ENCODE measurements at regions not wholly inside any gene's neighbourhood (a gene's known extent, or its start where the extent isn't known, plus 50 kb on each side); places are given as distances from the start of the nearest gene placed in this dataset.

DNA sequence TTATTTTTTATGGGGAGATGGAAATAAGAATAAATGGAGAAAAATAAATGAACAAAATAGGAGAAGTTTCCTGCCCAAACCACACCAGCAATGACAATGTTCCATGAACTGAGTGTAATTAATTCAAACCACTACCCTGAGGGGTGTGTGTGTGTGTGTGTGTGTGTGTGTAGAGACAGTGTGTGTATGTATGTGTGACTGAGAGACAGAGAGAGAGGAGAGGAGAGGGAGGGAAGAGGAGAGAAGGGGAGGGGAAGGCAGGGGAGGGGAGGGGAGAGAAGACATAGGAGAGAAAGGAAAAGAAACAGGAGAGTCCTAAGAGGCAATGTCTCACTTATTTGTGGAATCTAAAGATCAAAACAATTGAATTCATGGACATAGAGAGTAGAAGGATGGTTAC lies 65.0 kb upstream of the POU2AF1 start:
- DNase-seq (ENCODE audit: insufficient read length, low spot score) (no peak), FAIRE-seq (peak; percentile 77)

DNA sequence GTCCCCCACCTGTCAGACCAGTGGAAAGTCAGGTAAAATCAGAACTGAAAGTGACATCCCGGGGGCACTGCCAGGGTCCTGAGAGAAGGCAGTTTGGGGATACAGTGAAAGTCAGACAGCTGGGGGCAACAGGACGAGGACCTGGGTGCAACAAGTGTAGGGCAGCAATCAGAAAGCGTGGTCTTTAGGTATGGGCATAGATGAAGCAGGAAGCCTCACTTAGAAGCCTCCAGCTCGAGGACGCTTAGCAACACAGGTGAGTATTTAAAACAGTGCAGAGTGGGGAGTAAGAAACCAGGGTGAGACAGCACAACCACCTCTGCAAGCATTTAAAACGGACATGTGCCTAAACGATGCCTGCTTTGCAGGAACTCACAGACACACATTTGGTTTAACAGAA lies 64.6 kb upstream of the POU2AF1 start:
- FAIRE-seq = no peak
- DNase-seq (ENCODE audit: insufficient read length, low spot score) = no peak

DNA sequence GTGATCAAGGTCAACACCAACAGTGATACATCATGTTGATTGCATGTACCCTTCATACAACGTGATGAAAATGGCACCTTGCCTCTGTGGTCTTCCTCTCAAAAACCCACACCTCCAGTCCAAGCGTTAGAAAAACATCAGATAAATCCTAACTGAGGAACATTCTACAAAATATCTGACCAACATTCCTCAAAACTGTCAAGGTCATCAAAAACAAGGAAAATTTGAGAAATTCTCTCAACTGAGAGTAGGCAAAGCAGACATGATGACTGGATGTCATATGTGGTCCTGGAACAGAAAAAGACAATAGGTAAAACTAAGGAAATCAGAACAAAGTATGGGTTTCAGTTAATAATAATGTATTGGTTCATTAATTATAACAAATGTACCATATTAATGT lies 64.0 kb upstream of the POU2AF1 start:
- no peak for DNase-seq (ENCODE audit: insufficient read length, low spot score)
- FAIRE-seq = peak; percentile 78

DNA sequence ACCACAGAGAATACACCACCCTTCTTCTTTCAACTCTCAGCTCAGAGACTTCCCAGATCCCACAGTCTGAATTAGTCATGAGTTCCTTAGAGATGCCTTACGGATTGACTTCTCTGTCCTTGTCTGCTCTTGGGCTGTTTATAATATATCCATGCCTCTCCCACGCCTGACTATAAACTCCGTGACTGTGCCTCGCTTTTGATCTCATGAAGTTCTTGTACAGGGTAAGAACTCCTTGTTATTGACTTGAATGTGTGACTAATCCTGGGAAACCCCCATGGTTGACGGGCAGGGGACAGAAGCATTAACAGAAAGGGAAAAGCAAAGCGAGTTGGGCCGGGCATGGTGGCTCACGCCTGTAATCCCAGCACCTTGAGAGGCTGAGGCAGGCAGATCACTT lies 62.4 kb upstream of the POU2AF1 start:
- peak; percentile 31 for FAIRE-seq

DNA sequence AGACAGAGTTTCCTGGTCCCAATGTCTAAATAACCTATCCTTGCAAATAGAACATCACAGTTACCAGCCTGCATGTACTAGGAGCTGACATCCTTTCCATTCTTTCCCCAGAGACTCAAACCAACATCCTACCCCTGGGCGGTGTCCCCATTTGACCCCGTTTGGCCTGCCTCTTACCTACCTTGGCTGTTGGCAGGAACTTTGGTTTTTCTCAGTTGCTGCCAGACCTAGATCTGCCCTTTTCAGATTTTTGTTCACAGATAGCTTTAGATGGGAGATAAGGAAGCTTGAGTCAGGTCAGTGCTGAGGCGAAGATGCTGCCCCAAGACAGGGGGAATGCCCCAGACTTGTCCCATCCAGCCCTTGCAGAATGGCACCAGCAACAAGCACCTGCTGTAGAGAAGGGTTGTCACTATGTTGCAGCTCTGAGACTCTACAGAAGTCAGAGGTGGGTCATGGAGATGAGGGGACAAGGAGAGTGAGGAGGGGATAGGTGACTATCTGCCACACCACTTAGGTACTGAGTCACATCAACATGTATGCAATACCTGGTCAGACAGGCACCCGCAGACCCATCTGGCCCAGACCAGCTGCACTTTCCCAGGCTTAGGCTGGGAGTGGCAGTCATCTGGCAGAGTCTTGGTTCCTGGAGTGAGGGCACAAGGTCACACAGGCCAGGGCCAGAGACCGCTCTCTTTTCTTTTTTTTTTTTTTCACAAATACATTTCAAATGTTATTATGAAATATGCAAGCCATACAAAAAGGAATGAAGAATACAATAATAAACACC lies 61.5 kb upstream of the POU2AF1 start:
- DNase-seq (ENCODE audit: insufficient read length, low spot score) (no peak), FAIRE-seq (no peak)

More for the DNA sequence above, 62.4 kb upstream of the POU2AF1 start:
- no peak for DNase-seq (ENCODE audit: insufficient read length, low spot score)

DNA sequence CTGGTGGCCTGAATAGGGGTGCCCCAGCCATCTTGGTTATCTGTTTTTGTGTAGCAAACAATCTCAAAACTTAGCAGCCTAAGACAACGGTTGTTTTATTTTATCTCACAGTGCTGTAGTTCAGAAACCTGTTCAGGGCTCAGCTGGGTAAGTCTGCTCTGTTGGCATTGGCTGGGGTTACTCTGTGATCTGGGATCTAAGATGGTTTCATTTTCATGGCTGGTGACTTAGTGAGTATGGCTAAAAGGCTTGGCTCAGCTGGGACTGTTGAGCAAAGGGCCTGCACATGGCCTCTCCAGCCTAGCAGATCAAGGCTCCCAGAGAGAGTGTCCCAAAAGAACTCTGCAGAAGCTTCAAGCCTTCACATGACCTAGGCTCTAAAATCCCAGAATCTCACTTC lies 60.8 kb upstream of the POU2AF1 start:
- FAIRE-seq (no peak), DNase-seq (ENCODE audit: insufficient read length, low spot score) (no peak)

DNA sequence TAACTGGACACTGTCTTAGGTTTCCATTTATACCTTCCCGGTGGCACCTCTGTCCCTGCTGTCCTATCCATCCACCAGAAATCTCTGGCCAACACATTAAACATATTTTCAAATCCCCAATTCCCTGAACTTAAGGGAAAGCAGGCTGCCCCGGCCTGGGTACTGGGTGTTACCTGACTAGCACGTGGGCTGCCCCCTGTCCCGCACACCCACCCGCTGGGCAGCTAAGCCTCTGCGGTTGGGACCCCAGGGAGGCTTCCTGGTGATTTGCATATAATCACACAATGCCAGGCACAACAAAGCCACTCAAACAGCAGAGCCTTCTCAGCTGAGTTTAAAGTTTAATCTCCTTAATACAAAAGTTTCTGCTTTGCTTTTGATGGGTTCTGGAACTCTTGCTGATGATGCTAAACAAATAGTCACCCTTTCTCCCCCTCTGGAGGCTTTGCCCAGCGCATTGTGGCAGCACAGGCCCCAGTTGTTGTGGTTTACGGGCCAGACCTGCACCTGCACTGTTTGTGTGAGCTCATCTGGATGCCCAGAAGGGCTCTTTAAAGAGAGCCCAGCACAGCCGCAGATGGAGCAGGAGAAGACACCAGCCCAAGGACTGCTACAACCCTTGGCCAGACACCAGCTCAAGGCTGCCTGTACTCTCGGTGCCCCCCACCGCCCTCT lies 59.9 kb upstream of the POU2AF1 start:
- DNase-seq (ENCODE audit: insufficient read length, low spot score) = no peak
- FAIRE-seq = no peak

DNA sequence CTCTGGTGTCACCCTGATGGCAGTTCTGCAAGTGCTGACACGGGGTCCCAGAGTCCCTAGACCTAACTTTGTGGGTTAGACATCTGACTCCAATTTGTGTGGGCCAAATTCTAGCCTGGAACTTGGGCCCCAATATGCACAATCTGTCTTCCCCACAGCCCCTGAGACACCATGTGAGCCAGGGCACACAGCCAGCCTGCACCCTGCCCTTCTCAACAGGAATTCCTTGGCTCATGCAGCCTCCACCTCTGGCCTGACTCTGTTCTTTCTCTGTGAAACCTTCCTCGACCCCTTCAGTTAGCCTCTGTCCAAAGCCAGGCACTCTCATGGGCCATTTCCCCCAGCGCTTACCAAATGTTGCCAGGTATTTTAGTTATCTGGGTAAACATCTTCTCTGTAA lies 59.1 kb upstream of the POU2AF1 start:
- FAIRE-seq (no peak), DNase-seq (ENCODE audit: insufficient read length, low spot score) (no peak)

DNA sequence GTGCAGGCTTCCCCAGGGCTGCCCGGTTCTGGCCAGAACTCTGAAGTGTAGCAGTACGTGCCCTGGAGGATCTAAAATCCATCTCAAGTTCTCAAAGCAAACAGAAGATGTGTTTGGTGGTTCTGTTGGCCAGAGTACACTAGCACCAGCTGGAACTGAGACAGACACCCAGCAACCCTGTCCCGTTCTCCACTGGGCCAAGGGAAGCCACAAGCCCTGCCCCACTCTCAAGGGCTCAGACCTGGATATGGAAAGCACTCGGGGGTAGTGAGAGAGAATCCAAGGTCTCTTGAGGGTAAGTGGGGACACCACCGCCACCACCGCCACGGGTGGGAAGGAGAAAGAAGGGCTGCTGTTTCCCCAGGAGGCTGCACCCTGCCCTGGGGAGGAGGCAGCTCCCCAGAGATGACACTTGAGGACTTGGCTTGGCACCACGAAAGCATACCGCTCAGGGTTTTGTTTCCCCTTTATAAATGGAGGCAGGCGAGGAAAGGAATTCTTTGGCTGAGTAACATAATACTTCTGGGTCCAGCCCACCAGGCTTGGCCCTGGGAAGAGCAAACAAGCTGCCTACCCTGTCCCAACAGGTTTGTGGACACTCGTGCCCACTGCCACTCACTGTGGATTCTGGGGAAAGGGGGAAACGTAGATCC lies 56.1 kb upstream of the POU2AF1 start:
- DNase-seq (ENCODE audit: insufficient read length, low spot score) (no peak), FAIRE-seq (peak; percentile 31)

DNA sequence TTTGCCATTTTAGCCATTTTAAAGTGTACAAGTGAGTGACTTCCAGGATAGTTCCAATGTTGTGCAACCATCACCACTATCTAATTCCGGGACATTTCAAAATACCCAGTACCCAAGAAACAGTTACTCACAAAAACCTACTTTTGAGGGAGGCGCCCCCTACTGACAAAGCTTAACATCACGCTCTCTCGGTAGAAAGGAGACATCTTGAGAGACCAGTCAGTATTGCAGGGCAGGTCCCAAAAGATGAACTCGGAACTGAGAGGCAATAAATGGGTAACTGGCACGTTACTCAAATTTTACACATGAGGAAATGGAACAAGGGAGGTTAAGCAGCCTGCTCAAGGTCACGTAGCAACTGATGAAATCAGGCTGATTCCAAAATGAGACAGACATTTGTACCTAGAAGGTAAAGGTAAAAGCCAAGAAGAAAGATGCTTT lies 50.0 kb upstream of the POU2AF1 start:
- FAIRE-seq (peak; percentile 71), DNase-seq (ENCODE audit: insufficient read length, low spot score) (no peak)
